GM23248 (cell line): ENCODE measurements at regions not wholly inside any gene's neighbourhood (a gene's known extent, or its start where the extent isn't known, plus 50 kb on each side); places are given as distances from the start of the nearest gene placed in this dataset.

Experiments used
- EZH2 ChIP-seq: fragments of 200-600 bp; sonication (generic); IDR thresholded peaks from 2 replicates; pipeline ENCODE4 v1.6.1; 2018; ENCODE audit warnings: antibody characterized with exemption, mild to moderate bottlenecking; ENCODE audit not compliant: insufficient read depth, poor library complexity, severe bottlenecking
- EZH2phosphoT487 ChIP-seq: fragments of 200-600 bp; sonication (generic); IDR thresholded peaks from 2 replicates; pipeline ENCODE4 v1.6.1; 2018; ENCODE audit warnings: antibody characterized with exemption, moderate library complexity, mild to moderate bottlenecking, low read depth; ENCODE audit not compliant: insufficient read depth

DNA sequence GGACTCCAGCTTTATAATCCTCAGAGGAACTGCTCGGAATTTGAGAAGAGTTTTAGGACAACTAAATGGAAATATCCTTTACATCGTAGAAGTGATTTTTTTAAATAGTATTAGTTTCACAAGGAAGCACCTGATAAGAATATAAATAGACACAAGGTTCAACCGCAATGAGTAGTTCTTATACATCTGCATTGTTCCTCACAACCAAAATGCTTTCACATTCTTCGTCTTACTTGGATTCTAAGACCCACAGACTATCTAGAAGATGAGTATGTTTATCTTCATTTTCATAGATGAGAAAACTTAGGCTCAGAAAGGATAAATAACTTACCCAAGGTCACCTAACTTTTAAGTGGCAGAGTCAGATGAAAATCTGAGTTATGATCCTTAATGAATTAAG, 469.0 kb downstream of the GALC start:
- TF ChIP-seq EZH2 (no peak), EZH2phosphoT487 (no peak)
